Right lobe of liver (tissue), 6 donors: ENCODE measurements at regions not wholly inside any gene's neighbourhood (a gene's known extent, or its start where the extent isn't known, plus 50 kb on each side); places are given as distances from the start of the nearest gene placed in this dataset.

ENCODE experiments used
- ATAC-seq, 4 donors: fragments of 200-7000 bp; cut with Tn5 transposase; one replicate each; pipeline ENCODE4 v1.9.1; 2020; ENCODE audit warnings: mild to moderate bottlenecking in 4 of 4, moderate library complexity in 4 of 4
- DNase-seq, 3 donors: peaks; one replicate each; pipeline ENCODE4 v3.0.0-alpha.2; 2020
- H3K27ac ChIP-seq, 3 donors: fragments of 200-600 bp; one replicate each; pipeline ENCODE4 v1.8.0; 2022
- H3K27me3 ChIP-seq, 2 donors: fragments of 200-600 bp; one replicate each; pipeline ENCODE4 v1.8.0; 2022
- H3K36me3 ChIP-seq, 4 donors: fragments of 200-600 bp; sonication (generic) in 1 of 4; one replicate each; pipeline versions ENCODE4 v1.5.1 to v1.8.0; 2017 to 2022; ENCODE audit warnings: control low read depth in 1 of 4
- H3K4me1 ChIP-seq, 4 donors: fragments of 200-600 bp; sonication (generic) in 1 of 4; one replicate each; pipeline versions ENCODE4 v1.5.1 to v1.8.0; 2017 to 2022; ENCODE audit warnings: control low read depth in 1 of 4
- H3K4me3 ChIP-seq, 3 donors: fragments of 200-600 bp; one replicate each; pipeline ENCODE4 v1.8.0; 2022
- H3K9me3 ChIP-seq, 4 donors: fragments of 200-600 bp; sonication (generic) in 1 of 4; one replicate each; pipeline versions ENCODE4 v1.5.1 to v1.8.0; 2017 to 2022; ENCODE audit warnings: control low read depth in 1 of 4
- CTCF ChIP-seq, 4 donors: fragments of 200-600 bp in 3 of 4; fragments of 450-650 bp in 1 of 4; IDR thresholded peaks; one replicate each; pipeline versions ENCODE4 v1.5.1 to v1.8.0; 2016 to 2022; ENCODE audit warnings: antibody characterized with exemption in 4 of 4, mild to moderate bottlenecking in 2 of 4
- POLR2A ChIP-seq: fragments of 450-650 bp; IDR thresholded peaks from one replicate; pipeline ENCODE4 v1.6.1; 2017; ENCODE audit warnings: antibody characterized with exemption, mild to moderate bottlenecking
- WGBS: methylation state at CpG from one replicate; pipeline ENCODE4 v1.1.6; 2018; ENCODE audit warnings: low coverage, low lambda C conversion rate; ENCODE audit not compliant: insufficient coverage; ENCODE audit errors: missing lambda C conversion rate; 5-methylcytosine and 5-hydroxymethylcytosine counted together
- intact Hi-C, 2 donors: fragments of 100-400 bp; cut with DNase I; formaldehyde crosslinking; loops; one replicate each; pipeline versions ENCODE4 v1.11.2 to v1.14.1; 2022
- donor health status: DM: no; HTN: yes; CAD: no.
- donor health status: DM: no; HTN: no; CAD: no.
- donor health status: DM: no; HTN: no; CAD: no.
- donor health status: DM: no; HTN: yes; CAD: no.
- donor health status: DM: no; HTN: yes; CAD: no.

- intact Hi-C loops = no loop called here
- TF ChIP-seq CTCF (IDR thresholded peaks at IDR 0.05) (no peak), POLR2A (peak; percentile 49)
- 34% methylated on average over 3 of the region's 3 CpGs for WGBS
- no peaks in the 10 kb centered on the region for H3K27me3 ChIP-seq
- no peaks in the 10 kb centered on the region for H3K36me3 ChIP-seq
- H3K27ac ChIP-seq = peak overlapping the region in 2 of 3 donors; percentile 5 to 47
- peak; percentile 81 to 91 (median 84) for ATAC-seq
- H3K4me3 ChIP-seq = peak overlapping the region; percentile 5 to 41 (median 40)
- peaks cover 0 to 10% (median 2%) of the 10 kb centered on the region in 4 donors for H3K4me1 ChIP-seq
- no peak for DNase-seq
- H3K9me3 ChIP-seq = no peaks in the 10 kb centered on the region
Observed at GRCh38 chr7:12979181-12979580, 291.7 kb downstream of the ARL4A start.

GRCh38 chr7:12982178-12982577 is 294.7 kb downstream of the ARL4A start:
- Histone ChIP-seq H3K9me3 (no peaks in the 10 kb centered on the region), H3K4me3 (no peak overlapping the region), H3K4me1 (peaks cover 0 to 16% (median 3%) of the 10 kb centered on the region in 4 donors), H3K27ac (no peak overlapping the region), H3K27me3 (no peaks in the 10 kb centered on the region), H3K36me3 (no peaks in the 10 kb centered on the region)
- WGBS = 7% methylated on average over 1 of the region's 1 CpG
- ATAC-seq (peak in 3 of 4 donors; percentile 41 to 44 (median 42)), DNase-seq (no peak)
- intact Hi-C loops = no loop called here
- TF ChIP-seq POLR2A (no peak), CTCF (IDR thresholded peaks at IDR 0.05) (no peak)

- peak in 3 of 4 donors; percentile 40 to 51 (median 41) for ATAC-seq
- no peak for TF ChIP-seq POLR2A
- no peak overlapping the region for H3K4me3 ChIP-seq
- peaks cover 0 to 16% (median 5%) of the 10 kb centered on the region in 4 donors for H3K4me1 ChIP-seq
- 29% methylated on average over 4 of the region's 4 CpGs for WGBS
- no peaks in the 10 kb centered on the region for H3K9me3 ChIP-seq
- DNase-seq = no peak
- H3K27me3 ChIP-seq = no peaks in the 10 kb centered on the region
- H3K36me3 ChIP-seq = no peaks in the 10 kb centered on the region
- intact Hi-C loops = no loop called here
- H3K27ac ChIP-seq = no peak overlapping the region
Observed at GRCh38 chr7:12984117-12984516, 296.7 kb downstream of the ARL4A start.

- intact Hi-C loops = no loop called here
- Histone ChIP-seq H3K4me3 (no peak overlapping the region), H3K27me3 (no peaks in the 10 kb centered on the region), H3K9me3 (no peaks in the 10 kb centered on the region), H3K36me3 (no peaks in the 10 kb centered on the region), H3K27ac (no peak overlapping the region), H3K4me1 (peaks cover 0 to 24% (median 5%) of the 10 kb centered on the region in 4 donors)
- 42% methylated on average over 1 of the region's 1 CpG for WGBS
- TF ChIP-seq POLR2A (no peak), CTCF (IDR thresholded peaks at IDR 0.05) (no peak)
- peak in 3 of 4 donors; percentile 5 to 34 (median 13) for ATAC-seq
- no peak for DNase-seq
Observed at GRCh38 chr7:12985228-12985627, 297.8 kb downstream of the ARL4A start.

- no peak for TF ChIP-seq CTCF (IDR thresholded peaks at IDR 0.05)
- TF ChIP-seq POLR2A = no peak
- Histone ChIP-seq H3K27me3 (no peaks in the 10 kb centered on the region), H3K4me3 (no peak overlapping the region), H3K36me3 (no peaks in the 10 kb centered on the region), H3K4me1 (peaks cover 0 to 24% (median 5%) of the 10 kb centered on the region in 4 donors), H3K27ac (no peak overlapping the region), H3K9me3 (no peaks in the 10 kb centered on the region)
- DNase-seq (no peak), ATAC-seq (no peak)
- 85% methylated on average over 2 of the region's 2 CpGs for WGBS
- intact Hi-C loops = no loop called here
Observed at GRCh38 chr7:12985752-12986151, 298.3 kb downstream of the ARL4A start.
